GM19193 (cell line): ENCODE measurements at regions not wholly inside any gene's neighbourhood (a gene's known extent, or its start where the extent isn't known, plus 50 kb on each side); places are given as distances from the start of the nearest gene placed in this dataset.

Experiments
- POLR2A ChIP-seq: IDR thresholded peaks from 4 replicates; pipeline ENCODE4 v1.6.1; 2011; ENCODE audit not compliant: insufficient read depth, insufficient read length; ENCODE audit errors: extremely low read depth

- no peak for TF ChIP-seq POLR2A
Measured at GRCh38 chr12:92197815-92198214, 52.2 kb upstream of the BTG1 start.

GRCh38 chr12:92196368-92196767 lies 50.7 kb upstream of the BTG1 start:
- TF ChIP-seq POLR2A, result no peak
